Stimulated activated naive B cell treated with anti-CD40 and anti-IgM and Interleukin-4, amounts not matched to agents 10 μg/mL and 1 μg/mL and 100 μg/mL, for 72 hours (primary cell): ENCODE measurements at regions not wholly inside any gene's neighbourhood (a gene's known extent, or its start where the extent isn't known, plus 50 kb on each side); places are given as distances from the start of the nearest gene placed in this dataset.

Experiments
- ATAC-seq, 2 donors: fragments of 150-1000 bp; cut with Tn5 transposase; replicated peaks; 2 replicates each; pipeline ENCODE4 v1.10.0; 2021; ENCODE audit warnings: moderate library complexity in 1 of 2
- DNase-seq: peaks from one replicate; pipeline ENCODE4 v3.0.0; 2021
- H3K27ac Mint-ChIP-seq: one replicate; pipeline ENCODE4 v1.8.0; 2022; ENCODE audit warnings: mild to moderate bottlenecking, mixed read lengths
- H3K27me3 Mint-ChIP-seq, 2 donors: one replicate each; pipeline ENCODE4 v1.8.0; 2022; ENCODE audit warnings: mixed read lengths in 2 of 2
- H3K36me3 Mint-ChIP-seq, 2 donors: one replicate each; pipeline ENCODE4 v1.8.0; 2022; ENCODE audit warnings: mixed read lengths in 2 of 2, mild to moderate bottlenecking in 1 of 2
- H3K4me1 Mint-ChIP-seq, 2 donors: one replicate each; pipeline ENCODE4 v1.8.0; 2022; ENCODE audit warnings: mixed read lengths in 2 of 2, mild to moderate bottlenecking in 1 of 2
- H3K4me3 Mint-ChIP-seq, 2 donors: one replicate each; pipeline ENCODE4 v1.8.0; 2022; ENCODE audit warnings: mild to moderate bottlenecking in 2 of 2, mixed read lengths in 2 of 2, moderate library complexity in 1 of 2
- H3K9me3 Mint-ChIP-seq, 2 donors: one replicate each; pipeline ENCODE4 v1.8.0; 2022; ENCODE audit warnings: mixed read lengths in 2 of 2, mild to moderate bottlenecking in 1 of 2

DNA sequence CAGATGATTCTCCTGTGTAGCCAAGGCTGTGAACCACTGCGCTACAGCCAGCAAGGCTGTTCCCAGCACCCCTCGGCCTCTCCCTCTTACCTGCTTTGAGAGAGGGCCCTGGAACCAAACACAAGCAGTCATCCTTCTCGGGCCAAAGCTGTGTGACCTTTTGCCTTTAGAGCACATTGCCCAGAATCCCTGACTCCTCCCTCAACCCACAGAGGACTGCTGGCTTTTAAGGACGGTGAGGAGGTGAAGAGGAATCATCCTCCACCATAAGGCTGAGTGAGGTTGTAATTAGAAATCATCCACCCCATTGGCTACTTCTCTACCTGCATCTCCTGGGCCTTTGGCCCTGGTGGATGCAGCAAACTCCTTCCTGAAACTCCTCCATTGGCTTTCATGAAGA is 93.6 kb upstream of the PJA1 start:
- H3K27ac Mint-ChIP-seq = no peak overlapping the region
- DNase-seq (no peak), ATAC-seq (no peak)

DNA sequence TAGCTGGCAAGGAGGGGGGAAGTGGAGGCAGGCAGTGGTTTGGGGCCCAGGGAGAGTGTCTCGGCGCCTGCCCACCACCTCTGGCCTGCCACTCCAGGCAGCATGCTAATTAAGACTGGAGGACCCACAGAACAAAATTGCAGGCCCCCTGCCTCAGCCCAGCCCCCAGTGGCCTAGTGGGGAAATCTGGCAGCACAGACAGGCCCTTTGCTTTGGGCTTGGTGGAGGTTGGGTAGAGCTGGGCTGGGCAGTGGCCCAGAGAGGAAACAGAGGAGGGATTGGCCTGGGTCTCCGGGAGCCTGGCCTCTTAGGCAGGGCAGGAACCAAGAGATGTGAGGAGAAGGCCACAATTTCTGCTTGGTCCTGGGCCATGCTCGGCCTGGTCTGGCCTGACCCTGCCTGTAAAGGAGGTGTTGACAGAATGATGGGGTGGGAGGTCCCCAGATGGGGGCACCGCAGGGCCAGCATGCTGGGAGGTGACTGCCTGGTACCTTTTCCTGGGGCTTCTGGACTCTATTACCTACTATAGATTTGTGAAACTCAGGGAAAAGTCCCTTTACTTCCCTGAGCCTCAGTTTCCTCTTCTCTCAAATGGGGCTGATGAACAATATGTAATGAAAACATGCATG is 92.4 kb upstream of the PJA1 start:
- Mint-ChIP-seq H3K27me3 (peaks cover 8 to 10% of the 10 kb centered on the region in 2 donors), H3K36me3 (no peaks in the 10 kb centered on the region), H3K27ac (no peak overlapping the region), H3K9me3 (no peaks in the 10 kb centered on the region), H3K4me1 (no peaks in the 10 kb centered on the region), H3K4me3 (no peak overlapping the region)
- DNase-seq (no peak), ATAC-seq (no peak)

More for the DNA sequence above, 93.6 kb upstream of the PJA1 start:
- Mint-ChIP-seq H3K36me3 (no peaks in the 10 kb centered on the region), H3K4me1 (no peaks in the 10 kb centered on the region), H3K27me3 (peaks cover 18 to 22% of the 10 kb centered on the region in 2 donors), H3K9me3 (no peaks in the 10 kb centered on the region), H3K4me3 (no peak overlapping the region)

DNA sequence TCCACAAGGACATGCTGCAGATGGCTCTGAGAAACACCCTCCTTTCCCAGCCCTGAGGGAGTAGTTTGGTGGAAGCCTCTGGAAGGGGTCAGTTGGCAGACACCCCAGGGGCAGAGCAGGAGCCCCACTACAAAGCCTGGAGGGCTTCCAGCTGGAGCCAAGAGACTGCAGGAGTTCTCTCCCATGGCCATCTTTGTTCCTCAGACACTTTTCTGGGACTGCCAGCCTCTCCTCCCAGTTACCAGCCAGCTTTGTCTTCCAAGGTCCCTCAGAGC is 91.0 kb upstream of the PJA1 start:
- Mint-ChIP-seq H3K36me3 (no peaks in the 10 kb centered on the region), H3K4me1 (no peaks in the 10 kb centered on the region), H3K9me3 (no peaks in the 10 kb centered on the region), H3K27me3 (peaks cover 5 to 8% of the 10 kb centered on the region in 2 donors), H3K4me3 (no peak overlapping the region), H3K27ac (no peak overlapping the region)
- DNase-seq (no peak), ATAC-seq (no peak)

DNA sequence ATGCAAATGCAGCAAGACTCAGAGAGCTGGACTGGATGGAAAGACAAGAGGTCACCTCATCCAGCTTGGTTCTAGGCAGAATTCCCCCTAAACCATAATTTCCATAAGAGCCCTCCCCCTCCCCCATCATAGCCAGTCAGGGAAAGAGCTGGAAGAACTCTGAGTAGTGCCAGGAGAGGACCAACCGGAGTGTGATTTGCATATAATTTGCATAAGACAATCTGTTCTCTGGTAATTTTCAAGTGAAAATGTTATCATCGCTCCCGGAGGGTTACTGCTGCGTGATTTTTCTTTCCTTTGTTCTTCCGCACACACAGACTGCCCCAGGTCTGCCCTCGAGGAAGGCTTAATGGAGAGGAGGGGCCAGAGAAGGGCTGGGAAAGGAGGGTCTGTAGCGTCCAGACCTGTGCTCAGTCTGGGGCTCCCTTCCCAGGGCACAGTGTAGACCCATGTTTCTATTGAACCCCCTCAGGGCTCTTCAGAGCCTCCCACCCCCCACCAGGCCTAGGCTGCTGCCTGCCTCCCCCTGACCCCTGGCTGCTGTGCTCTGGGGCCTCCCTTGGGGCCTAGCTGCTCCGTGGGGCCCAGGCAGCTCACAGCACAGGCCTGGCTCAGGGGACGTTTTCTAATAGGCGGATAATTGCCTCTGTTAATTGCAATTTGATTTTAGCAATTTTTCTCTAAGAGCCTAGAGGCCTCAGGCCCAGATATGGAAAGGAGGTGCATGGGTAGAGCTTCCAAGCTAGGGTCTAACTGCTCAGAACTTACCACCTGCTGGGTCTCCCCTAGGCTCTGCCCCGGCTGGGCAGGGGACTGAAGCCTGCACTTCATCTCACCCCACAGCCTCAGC is 90.4 kb upstream of the PJA1 start:
- H3K27ac Mint-ChIP-seq = no peak overlapping the region
- ATAC-seq = no peak

DNA sequence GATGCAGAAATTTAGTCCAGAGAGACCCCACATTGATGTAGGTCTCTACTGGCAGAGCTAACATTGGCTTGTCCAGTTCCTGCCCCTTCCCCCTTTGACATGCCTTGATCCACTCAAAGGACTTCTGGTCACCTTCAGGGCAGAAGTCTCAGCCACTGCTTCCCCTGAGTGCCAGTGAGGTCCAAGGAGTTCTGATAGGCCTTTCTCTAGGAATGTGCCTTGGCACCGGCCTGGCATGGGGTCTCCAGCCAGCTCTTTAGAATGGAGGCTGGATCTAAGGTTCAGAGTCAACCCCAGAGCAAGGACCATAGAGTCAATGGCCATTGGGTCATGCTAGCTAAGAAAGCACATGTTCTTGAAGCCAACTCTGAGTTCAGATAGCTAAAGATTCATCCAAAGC is 88.6 kb upstream of the PJA1 start:
- H3K4me1 Mint-ChIP-seq = no peaks in the 10 kb centered on the region
- no peaks in the 10 kb centered on the region for H3K36me3 Mint-ChIP-seq
- H3K27me3 Mint-ChIP-seq = peaks cover 0 to 3% of the 10 kb centered on the region in 2 donors
- DNase-seq = no peak
- no peak overlapping the region for H3K27ac Mint-ChIP-seq
- no peak for ATAC-seq
- H3K9me3 Mint-ChIP-seq = no peaks in the 10 kb centered on the region
- no peak overlapping the region for H3K4me3 Mint-ChIP-seq

More for the DNA sequence above, 90.4 kb upstream of the PJA1 start:
- H3K9me3 Mint-ChIP-seq = no peaks in the 10 kb centered on the region
- H3K27me3 Mint-ChIP-seq = peaks cover 5 to 8% of the 10 kb centered on the region in 2 donors
- H3K4me1 Mint-ChIP-seq = no peaks in the 10 kb centered on the region
- no peak overlapping the region for H3K4me3 Mint-ChIP-seq
- H3K36me3 Mint-ChIP-seq = no peaks in the 10 kb centered on the region
- DNase-seq = no peak

DNA sequence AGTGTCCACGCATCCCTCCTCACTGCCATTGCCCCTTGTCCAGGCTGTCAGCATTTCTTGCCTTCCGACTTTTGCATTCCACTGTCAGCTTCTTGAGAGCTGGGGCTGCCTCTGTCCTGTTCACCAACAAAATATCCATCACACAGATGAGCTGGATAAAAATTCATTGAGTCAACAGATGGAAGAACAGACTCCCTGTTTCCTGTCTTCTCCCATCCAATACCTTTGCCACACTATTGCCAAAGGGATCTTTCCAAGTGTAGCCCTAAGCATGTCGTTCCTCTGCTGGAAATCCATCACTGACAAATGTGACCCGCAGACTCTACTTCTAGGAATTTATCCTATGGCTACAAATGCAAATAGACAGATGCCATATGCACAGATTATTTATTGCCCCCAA is 78.0 kb upstream of the PJA1 start:
- Mint-ChIP-seq H3K36me3 (no peaks in the 10 kb centered on the region), H3K27me3 (peaks cover 17 to 21% of the 10 kb centered on the region in 2 donors), H3K27ac (no peak overlapping the region), H3K4me1 (no peaks in the 10 kb centered on the region), H3K9me3 (peaks cover 0 to 1% of the 10 kb centered on the region in 2 donors), H3K4me3 (no peak overlapping the region)
- ATAC-seq (no peak), DNase-seq (no peak)

DNA sequence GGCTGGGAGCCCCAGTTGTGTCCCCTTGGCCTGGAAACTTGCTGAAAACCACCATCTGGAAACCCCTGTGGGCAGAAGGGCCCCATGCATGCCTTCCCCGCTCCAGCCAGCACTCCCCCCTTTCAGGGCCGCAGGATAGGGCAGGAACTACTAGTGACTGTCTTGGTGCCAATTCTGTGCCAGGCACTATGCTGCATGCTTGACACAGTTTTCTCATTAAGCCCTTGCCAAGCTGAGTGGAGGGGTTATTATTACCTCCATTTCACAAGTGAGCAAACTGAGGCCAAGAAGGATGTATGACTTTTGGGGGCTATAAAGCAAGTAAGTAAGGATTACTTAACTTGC is 73.6 kb upstream of the PJA1 start:
- Mint-ChIP-seq H3K4me1 (no peaks in the 10 kb centered on the region), H3K9me3 (no peaks in the 10 kb centered on the region), H3K27ac (no peak overlapping the region), H3K36me3 (no peaks in the 10 kb centered on the region), H3K27me3 (peaks cover 0 to 13% of the 10 kb centered on the region in 2 donors), H3K4me3 (no peak overlapping the region)
- DNase-seq = no peak
- no peak for ATAC-seq

DNA sequence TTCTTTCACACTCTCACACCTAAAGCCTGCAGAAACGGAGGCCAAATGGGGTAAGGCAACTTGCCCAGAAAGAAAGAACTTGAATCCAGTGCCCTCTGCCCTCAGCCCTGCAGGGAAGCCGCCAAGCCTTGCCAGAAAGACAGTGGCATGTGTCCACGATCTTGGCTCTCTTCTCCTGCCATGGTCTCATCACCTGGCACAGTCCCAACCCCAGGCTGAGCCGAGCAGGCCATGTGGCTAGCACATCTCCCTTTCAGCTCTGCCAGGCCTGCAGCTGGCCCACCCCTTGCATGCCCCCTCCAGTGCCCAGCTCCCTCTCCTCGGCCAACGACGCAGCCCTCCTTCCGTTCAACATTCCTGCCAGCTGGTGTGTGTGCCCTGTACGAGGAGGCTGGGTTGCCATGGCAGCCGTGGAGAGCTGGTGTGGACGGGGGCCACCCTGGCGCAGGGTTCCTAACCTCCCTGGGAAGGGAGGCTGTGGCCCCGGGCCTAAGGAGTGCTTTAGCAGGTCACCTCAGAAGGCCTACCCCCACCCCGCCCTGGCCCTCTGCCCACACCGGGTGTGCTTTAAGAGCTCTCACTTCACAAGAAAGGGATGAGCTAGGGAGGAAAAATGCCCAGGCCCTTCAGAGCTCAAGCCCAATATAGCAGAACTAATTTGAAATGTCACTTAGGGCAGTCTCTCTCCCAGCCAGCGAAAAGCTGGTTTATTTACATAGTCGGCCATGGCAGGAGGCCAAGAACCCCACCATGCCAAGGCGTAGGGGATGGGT is 73.0 kb upstream of the PJA1 start:
- no peaks in the 10 kb centered on the region for H3K4me1 Mint-ChIP-seq
- peaks cover 0 to 7% of the 10 kb centered on the region in 2 donors for H3K27me3 Mint-ChIP-seq
- ATAC-seq (no peak), DNase-seq (no peak)
- no peak overlapping the region for H3K4me3 Mint-ChIP-seq
- H3K27ac Mint-ChIP-seq = no peak overlapping the region
- no peaks in the 10 kb centered on the region for H3K9me3 Mint-ChIP-seq
- H3K36me3 Mint-ChIP-seq = no peaks in the 10 kb centered on the region

DNA sequence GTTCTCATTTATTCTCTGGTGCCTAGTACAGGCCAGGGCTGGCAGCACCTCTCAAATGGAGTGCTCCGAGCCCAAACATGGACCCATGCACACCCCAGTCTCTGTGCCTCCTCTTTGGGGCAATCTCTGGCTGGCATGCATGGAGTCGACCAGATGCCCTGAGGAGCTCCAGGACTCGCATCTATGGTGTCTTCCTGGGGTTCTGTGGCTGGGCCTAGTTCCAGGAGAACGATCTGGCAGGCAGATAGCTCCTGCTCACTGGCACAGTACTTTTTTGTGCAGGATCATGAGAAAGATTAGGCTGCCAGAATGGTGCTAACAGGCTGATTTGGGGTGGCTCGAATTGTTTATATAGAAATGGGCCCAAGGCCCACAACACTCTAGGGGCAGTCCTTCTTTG is 72.0 kb upstream of the PJA1 start:
- Mint-ChIP-seq H3K4me3 (no peak overlapping the region), H3K27me3 (peaks cover 4 to 5% of the 10 kb centered on the region in 2 donors), H3K9me3 (no peaks in the 10 kb centered on the region), H3K36me3 (no peaks in the 10 kb centered on the region), H3K27ac (no peak overlapping the region), H3K4me1 (no peaks in the 10 kb centered on the region)
- ATAC-seq = no peak
- no peak for DNase-seq

DNA sequence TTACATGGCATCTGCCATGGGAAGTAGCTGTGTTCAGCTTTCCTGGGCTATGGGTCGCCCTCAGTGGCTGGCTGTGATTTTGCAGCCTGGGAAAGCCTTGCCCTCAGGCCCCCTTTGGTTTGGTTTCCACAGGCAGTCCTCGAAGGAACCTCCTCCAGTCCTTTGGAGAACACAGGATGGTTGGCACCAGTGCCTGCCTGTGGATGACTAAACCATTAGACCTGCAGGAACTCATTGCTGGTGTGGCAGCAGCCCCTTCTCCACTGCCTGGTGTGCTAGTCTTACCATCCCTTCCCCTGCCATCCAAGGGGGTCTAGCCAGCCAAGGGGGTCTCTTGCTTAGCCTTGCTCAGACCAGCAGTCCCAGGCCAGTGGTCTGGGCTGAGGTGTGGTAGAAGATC is 71.4 kb upstream of the PJA1 start:
- H3K9me3 Mint-ChIP-seq = no peaks in the 10 kb centered on the region
- no peak overlapping the region for H3K27ac Mint-ChIP-seq
- no peak overlapping the region for H3K4me3 Mint-ChIP-seq
- DNase-seq (no peak), ATAC-seq (no peak)
- H3K4me1 Mint-ChIP-seq = no peaks in the 10 kb centered on the region
- H3K27me3 Mint-ChIP-seq = peaks cover 5 to 6% of the 10 kb centered on the region in 2 donors
- H3K36me3 Mint-ChIP-seq = no peaks in the 10 kb centered on the region

DNA sequence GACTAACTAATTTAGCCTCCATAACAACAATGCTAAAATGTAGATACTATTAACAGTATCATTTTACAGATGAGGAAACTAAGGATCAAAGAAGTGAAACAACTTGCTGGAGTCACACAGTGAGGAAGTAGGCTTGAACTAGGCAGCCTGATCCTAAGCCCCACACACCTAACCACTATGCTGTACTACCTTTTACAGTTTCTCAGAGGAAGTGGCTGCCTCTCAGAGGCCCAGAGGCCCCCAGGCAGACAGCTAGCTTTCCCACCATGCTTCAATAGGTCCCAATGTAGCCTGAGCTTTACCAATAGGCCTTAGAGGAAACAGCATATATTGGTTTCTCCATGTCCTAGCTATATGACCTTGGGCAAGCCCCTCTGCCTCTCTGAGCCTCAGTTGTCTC is 69.4 kb upstream of the PJA1 start:
- no peaks in the 10 kb centered on the region for H3K9me3 Mint-ChIP-seq
- peaks cover 6 to 11% of the 10 kb centered on the region in 2 donors for H3K27me3 Mint-ChIP-seq
- ATAC-seq (no peak), DNase-seq (no peak)
- no peak overlapping the region for H3K27ac Mint-ChIP-seq
- H3K36me3 Mint-ChIP-seq = no peaks in the 10 kb centered on the region
- no peak overlapping the region for H3K4me3 Mint-ChIP-seq
- no peaks in the 10 kb centered on the region for H3K4me1 Mint-ChIP-seq

DNA sequence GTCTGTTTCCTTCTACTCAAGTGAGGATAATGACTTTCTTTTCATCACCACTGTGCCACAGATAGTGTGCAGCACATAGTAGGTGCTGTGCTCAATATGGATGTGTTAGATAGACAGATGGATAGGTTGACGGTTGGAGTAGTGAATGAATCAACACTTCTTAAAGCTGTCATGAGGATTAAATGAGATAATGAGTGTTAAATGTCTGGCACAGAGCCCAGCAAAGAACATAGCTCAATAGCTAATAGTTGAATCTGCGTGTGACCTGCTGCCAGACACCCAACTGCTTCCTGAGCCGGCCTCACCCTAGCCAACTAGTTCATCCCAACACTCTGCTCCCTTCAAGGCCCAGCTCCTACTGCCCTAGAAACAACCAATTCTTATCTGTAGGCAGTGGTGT is 67.7 kb upstream of the PJA1 start:
- no peak for ATAC-seq
- H3K27me3 Mint-ChIP-seq = peaks cover 9 to 11% of the 10 kb centered on the region in 2 donors
- no peaks in the 10 kb centered on the region for H3K9me3 Mint-ChIP-seq
- H3K4me1 Mint-ChIP-seq = no peaks in the 10 kb centered on the region
- no peak overlapping the region for H3K4me3 Mint-ChIP-seq
- no peak for DNase-seq
- no peak overlapping the region for H3K27ac Mint-ChIP-seq
- no peaks in the 10 kb centered on the region for H3K36me3 Mint-ChIP-seq

DNA sequence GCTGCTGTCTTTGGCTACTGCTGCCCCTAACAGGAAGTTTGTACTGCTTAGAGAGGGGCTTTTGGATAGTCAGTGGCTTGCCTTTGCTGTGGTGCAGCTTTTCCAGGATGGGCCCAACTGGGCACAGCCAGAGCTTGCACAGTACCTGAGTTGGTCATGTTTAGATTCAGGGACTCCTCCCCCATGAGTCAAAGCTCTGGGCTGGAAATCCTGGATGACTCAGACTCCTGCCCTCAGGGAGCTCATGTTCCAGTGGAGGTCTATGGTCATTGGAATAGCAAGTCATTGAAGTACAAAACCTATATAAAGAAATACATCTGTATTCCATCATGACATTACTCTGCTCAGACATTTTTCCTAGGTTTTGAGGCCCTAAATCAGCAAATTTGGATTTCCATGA is 66.7 kb upstream of the PJA1 start:
- H3K36me3 Mint-ChIP-seq = no peaks in the 10 kb centered on the region
- peaks cover 9 to 11% of the 10 kb centered on the region in 2 donors for H3K27me3 Mint-ChIP-seq
- H3K27ac Mint-ChIP-seq = no peak overlapping the region
- no peaks in the 10 kb centered on the region for H3K9me3 Mint-ChIP-seq
- H3K4me3 Mint-ChIP-seq = no peak overlapping the region
- H3K4me1 Mint-ChIP-seq = no peaks in the 10 kb centered on the region
- DNase-seq = no peak
- ATAC-seq = no peak

DNA sequence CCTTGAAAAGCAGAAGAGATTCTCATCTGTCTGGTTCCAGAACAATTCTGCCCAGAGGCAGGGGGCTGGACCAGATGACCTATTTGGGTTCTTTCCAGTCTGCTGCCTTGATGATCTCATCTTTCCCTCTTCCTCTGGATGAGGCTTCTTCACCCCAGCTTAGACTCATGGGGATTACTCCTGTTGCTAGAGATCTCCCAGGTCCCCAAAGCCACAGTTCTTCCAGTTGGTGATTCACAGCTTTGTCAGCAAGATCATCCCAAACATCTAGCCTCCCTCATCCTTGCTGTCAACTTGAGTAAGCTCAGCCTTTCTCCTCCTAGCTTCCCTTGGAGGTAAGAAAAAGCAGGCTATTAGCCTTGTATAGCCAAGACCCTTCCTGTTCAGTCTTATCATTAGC is 64.2 kb upstream of the PJA1 start:
- Mint-ChIP-seq H3K27ac (no peak overlapping the region), H3K4me1 (no peaks in the 10 kb centered on the region), H3K36me3 (no peaks in the 10 kb centered on the region), H3K27me3 (peaks cover 9 to 11% of the 10 kb centered on the region in 2 donors), H3K4me3 (no peak overlapping the region), H3K9me3 (no peaks in the 10 kb centered on the region)
- DNase-seq = no peak
- ATAC-seq = no peak

DNA sequence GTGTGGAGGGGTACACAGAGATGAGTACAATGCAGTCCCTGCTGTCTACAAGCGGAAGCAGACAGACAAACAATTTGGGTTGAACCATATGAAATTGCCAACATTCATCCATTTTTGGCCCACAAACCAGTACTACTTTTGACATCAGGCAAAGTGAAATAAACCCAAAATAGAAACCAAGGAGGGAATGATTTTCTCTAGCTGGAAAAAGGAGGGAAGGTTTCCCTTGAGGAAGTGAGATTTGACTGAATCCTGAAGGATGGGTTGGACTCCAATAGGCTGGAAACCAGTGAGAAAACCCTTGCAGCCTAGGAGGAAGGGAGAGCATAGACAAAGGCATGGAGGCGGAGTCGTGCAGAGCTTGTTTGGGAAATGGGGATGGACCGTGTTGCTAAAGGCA is 63.5 kb upstream of the PJA1 start:
- H3K4me3 Mint-ChIP-seq = no peak overlapping the region
- no peaks in the 10 kb centered on the region for H3K4me1 Mint-ChIP-seq
- ATAC-seq (no peak), DNase-seq (no peak)
- no peaks in the 10 kb centered on the region for H3K36me3 Mint-ChIP-seq
- peaks cover 9 to 11% of the 10 kb centered on the region in 2 donors for H3K27me3 Mint-ChIP-seq
- no peaks in the 10 kb centered on the region for H3K9me3 Mint-ChIP-seq
- no peak overlapping the region for H3K27ac Mint-ChIP-seq
